H1 (cell line): ENCODE measurements at regions not wholly inside any gene's neighbourhood (a gene's known extent, or its start where the extent isn't known, plus 50 kb on each side); places are given as distances from the start of the nearest gene placed in this dataset.
A peak's percentile ranks its signal among the peaks of the same experiment; 100 is the strongest.

Source experiments
- CTCF ChIA-PET: fragments of 300-600 bp; sonication (Branson Sonifier 250); formaldehyde crosslinking; loops from one replicate; lab custom pipeline; 2021; ENCODE audit not compliant: partially characterized antibody; lab: Charles Lee
- POLR2A ChIA-PET: fragments of 300-600 bp; sonication (Branson Sonifier 250); formaldehyde crosslinking; loops from one replicate; lab custom pipeline; 2021; ENCODE audit warnings: inconsistent platforms; ENCODE audit not compliant: partially characterized antibody; lab: Charles Lee
- DNase-seq, 2 experiments: peaks; one replicate each; pipeline versions ENCODE4 v3.0.0 to v3.0.0-alpha.2; 2010 to 2022; ENCODE audit warnings: low spot score in 2 of 2, low read depth in 1 of 2, mixed read lengths in 1 of 2
- FAIRE-seq: peaks from 2 replicates; lab custom pipeline; 2011; peaks lifted over from hg19 to GRCh38; lab: Jason Lieb, UNC
- H2AFZ ChIP-seq: 2 replicates; pipeline ENCODE4 v1.8.1; 2012; ENCODE audit warnings: low read length, inconsistent platforms
- H2AK5ac ChIP-seq: 2 replicates; pipeline ENCODE4 v1.6.1; 2013; ENCODE audit warnings: low read depth, low read length
- H2BK120ac ChIP-seq: replicated peaks from 2 replicates; pipeline ENCODE3; 2013; ENCODE audit warnings: low read depth, low read length, inconsistent platforms
- H2BK12ac ChIP-seq: 2 replicates; pipeline ENCODE4 v1.6.1; 2013; ENCODE audit warnings: low read depth, low read length
- H2BK15ac ChIP-seq: 2 replicates; pipeline ENCODE4 v1.6.1; 2013; ENCODE audit warnings: low read length
- H2BK20ac ChIP-seq: 2 replicates; pipeline ENCODE4 v1.6.1; 2013; ENCODE audit warnings: low read length
- H2BK5ac ChIP-seq: 2 replicates; pipeline ENCODE4 v1.6.1; 2013; ENCODE audit warnings: low read depth, low read length
- H3K14ac ChIP-seq: 2 replicates; pipeline ENCODE4 v1.6.1; 2013; ENCODE audit warnings: inconsistent platforms; ENCODE audit not compliant: insufficient read length
- H3K18ac ChIP-seq: 2 replicates; pipeline ENCODE4 v1.6.1; 2013; ENCODE audit warnings: low read length; ENCODE audit errors: extremely low read depth
- H3K23ac ChIP-seq: 2 replicates; pipeline ENCODE4 v1.6.1; 2013; ENCODE audit warnings: inconsistent platforms; ENCODE audit not compliant: insufficient read length
- H3K23me2 ChIP-seq: 2 replicates; pipeline ENCODE4 v1.6.1; 2013; ENCODE audit warnings: low read depth, low read length
- H3K27ac ChIP-seq: 2 replicates; pipeline ENCODE4 v1.6.1; 2011; ENCODE audit warnings: low read depth, low read length, inconsistent platforms
- H3K27me3 ChIP-seq, 4 experiments: replicated peaks in 1 of 4; 1 replicate in 1 of 4; 2 replicates in 3 of 4; pipeline versions ENCODE4 v1.6.1 to v1.8.1; 2011 to 2013; ENCODE audit warnings: low read length in 3 of 4, mild to moderate bottlenecking in 3 of 4, inconsistent platforms in 2 of 4, mixed read lengths in 2 of 4, moderate library complexity in 1 of 4; ENCODE audit not compliant: control insufficient read depth in 3 of 4, insufficient read depth in 3 of 4; ENCODE audit errors: extremely low read depth in 1 of 4
- H3K36me3 ChIP-seq, 4 experiments: 2 replicates each; pipeline versions ENCODE4 v1.6.1 to v1.8.1; 2011 to 2013; ENCODE audit warnings: mild to moderate bottlenecking in 4 of 4, low read length in 3 of 4, moderate library complexity in 2 of 4, control low read depth in 1 of 4, inconsistent platforms in 1 of 4; ENCODE audit not compliant: insufficient read depth in 4 of 4, control insufficient read depth in 2 of 4
- H3K4ac ChIP-seq: replicated peaks from 2 replicates; pipeline ENCODE3; 2013; ENCODE audit warnings: low read length, low read depth, mixed read lengths, inconsistent platforms; ENCODE audit not compliant: insufficient read length
- H3K4me1 ChIP-seq, 4 experiments: replicated peaks in 1 of 4; 1 replicate in 1 of 4; 2 replicates in 3 of 4; pipeline versions ENCODE4 v1.6.1 to v1.8.1; 2011 to 2013; ENCODE audit warnings: low read length in 3 of 4, inconsistent platforms in 2 of 4, mixed read lengths in 1 of 4; ENCODE audit not compliant: insufficient read depth in 4 of 4, control insufficient read depth in 3 of 4
- H3K4me2 ChIP-seq, 2 experiments: 2 replicates each; pipeline versions ENCODE4 v1.6.1 to v1.8.1; 2011 to 2013; ENCODE audit warnings: low read depth in 2 of 2, low read length in 2 of 2, control low read depth in 1 of 2, inconsistent platforms in 1 of 2, mild to moderate bottlenecking in 1 of 2; ENCODE audit not compliant: insufficient read depth in 1 of 2
- H3K4me3 ChIP-seq, 4 experiments: fragments of 200-600, 300-600 bp in 1 of 4; sonication (generic), shearing (Covaris generic), sonication (Bioruptor Twin) in 1 of 4; 2 replicates each; pipeline versions ENCODE4 v1.5.1 to v1.8.1; 2011 to 2016; ENCODE audit warnings: low read length in 4 of 4, low read depth in 3 of 4, control low read depth in 2 of 4, inconsistent platforms in 2 of 4, mild to moderate bottlenecking in 2 of 4, mixed read lengths in 1 of 4, moderate library complexity in 1 of 4; ENCODE audit not compliant: insufficient read depth in 2 of 4; ENCODE audit errors: extremely low read depth in 1 of 4
- H3K56ac ChIP-seq: replicated peaks from 2 replicates; pipeline ENCODE3; 2013; ENCODE audit warnings: low read depth, mild to moderate bottlenecking, mixed read lengths, low read length, inconsistent platforms; ENCODE audit not compliant: insufficient read length
- H3K79me1 ChIP-seq: 2 replicates; pipeline ENCODE4 v1.6.1; 2013; ENCODE audit warnings: low read depth, low read length, control low read depth
- H3K79me2 ChIP-seq, 2 experiments: 2 replicates each; pipeline versions ENCODE4 v1.6.1 to v1.8.1; 2012 to 2013; ENCODE audit warnings: low read length in 2 of 2, mild to moderate bottlenecking in 2 of 2, inconsistent platforms in 1 of 2; ENCODE audit not compliant: insufficient read depth in 2 of 2, control insufficient read depth in 1 of 2
- H3K9ac ChIP-seq, 4 experiments: replicated peaks in 1 of 4; 1 replicate in 1 of 4; 2 replicates in 3 of 4; pipeline versions ENCODE4 v1.6.1 to v1.8.1; 2011 to 2013; ENCODE audit warnings: low read depth in 3 of 4, low read length in 3 of 4, control low read depth in 2 of 4, mild to moderate bottlenecking in 2 of 4, moderate library complexity in 2 of 4, inconsistent platforms in 1 of 4; ENCODE audit errors: extremely low read depth in 1 of 4
- H3K9me3 ChIP-seq, 2 experiments: 2 replicates each; pipeline versions ENCODE4 v1.6.1 to v1.8.1; 2012 to 2013; ENCODE audit warnings: mild to moderate bottlenecking in 2 of 2, moderate library complexity in 2 of 2, control low read depth in 1 of 2, inconsistent platforms in 1 of 2, low read depth in 1 of 2, low read length in 1 of 2, mixed read lengths in 1 of 2; ENCODE audit not compliant: insufficient read depth in 2 of 2
- H4K20me1 ChIP-seq, 2 experiments: replicated peaks in 1 of 2; 2 replicates each; pipeline versions ENCODE3 to v1.8.1; 2011 to 2013; ENCODE audit warnings: inconsistent platforms in 2 of 2, low read length in 2 of 2, mild to moderate bottlenecking in 1 of 2; ENCODE audit not compliant: insufficient read depth in 2 of 2, control insufficient read depth in 1 of 2
- H4K5ac ChIP-seq: 2 replicates; pipeline ENCODE4 v1.6.1; 2013; ENCODE audit warnings: low read length, low read depth, mixed read lengths, inconsistent platforms; ENCODE audit not compliant: insufficient read length
- H4K8ac ChIP-seq: 2 replicates; pipeline ENCODE4 v1.8.0; 2013; ENCODE audit warnings: mild to moderate bottlenecking, moderate library complexity, low read length, inconsistent platforms; ENCODE audit not compliant: insufficient read depth; ENCODE audit errors: extremely low read depth
- H4K91ac ChIP-seq: replicated peaks from 2 replicates; pipeline ENCODE3; 2013; ENCODE audit warnings: low read length, mixed read lengths, inconsistent platforms; ENCODE audit not compliant: insufficient read length
- ATF2 ChIP-seq: IDR thresholded peaks from 2 replicates; pipeline ENCODE4 v1.6.1; 2012; ENCODE audit warnings: low read length, inconsistent platforms
- BACH1 ChIP-seq: IDR thresholded peaks from 2 replicates; pipeline ENCODE4 v1.6.1; 2012; ENCODE audit warnings: low read length, improper control_type of control experiment
- HDAC6 ChIP-seq: IDR thresholded peaks from one replicate; pipeline ENCODE4 v1.7.1; 2012; ENCODE audit warnings: low read depth, mild to moderate bottlenecking, inconsistent platforms, low read length, moderate library complexity
- MAFK ChIP-seq: IDR thresholded peaks from 2 replicates; pipeline ENCODE4 v1.6.1; 2012; ENCODE audit warnings: low read depth, mild to moderate bottlenecking, improper control_type of control experiment, low read length
- NRF1 ChIP-seq: IDR thresholded peaks from 2 replicates; pipeline ENCODE4 v1.6.1; 2011; ENCODE audit warnings: mild to moderate bottlenecking, low read depth, low read length, improper control_type of control experiment
- PHF8 ChIP-seq: fragments of 200-600 bp; sonication (generic); conservative IDR thresholded peaks from 2 replicates; pipeline ENCODE4 v1.7.1; 2012; ENCODE audit warnings: low read depth, mild to moderate bottlenecking, inconsistent platforms, low read length, moderate library complexity
- SIRT6 ChIP-seq: IDR thresholded peaks from one replicate; pipeline ENCODE4 v1.7.1; 2012; ENCODE audit warnings: low read length, inconsistent platforms
- TAF1 ChIP-seq: IDR thresholded peaks from 2 replicates; pipeline ENCODE4 v1.6.1; 2011; ENCODE audit warnings: mild to moderate bottlenecking, low read depth, low read length
- TBP ChIP-seq: IDR thresholded peaks from 2 replicates; pipeline ENCODE4 v1.6.1; 2011; ENCODE audit warnings: low read depth, low read length, improper control_type of control experiment
- TCF12 ChIP-seq: IDR thresholded peaks from 2 replicates; pipeline ENCODE4 v1.6.1; 2011; ENCODE audit warnings: low read depth, mild to moderate bottlenecking, low read length
- TEAD4 ChIP-seq: IDR thresholded peaks from 2 replicates; pipeline ENCODE4 v1.6.1; 2012; ENCODE audit warnings: low read depth, low read length, inconsistent platforms, mixed read lengths
- ZNF274 ChIP-seq: IDR thresholded peaks from 2 replicates; pipeline ENCODE4 v1.7.0; 2012; ENCODE audit warnings: low read length, borderline replicate concordance; ENCODE audit errors: extremely low read depth
- WGBS, 2 experiments: shearing (Covaris generic) in 1 of 2; methylation state at CpG; one replicate each; pipeline versions ENCODE4 v1.1.6 to v1.1.7; 2013 to 2015; ENCODE audit warnings: low lambda C conversion rate in 2 of 2, mixed read lengths in 2 of 2, inconsistent platforms in 1 of 2, low coverage in 1 of 2, missing lambda C conversion rate in 1 of 2; ENCODE audit not compliant: insufficient replicate concordance in 2 of 2, insufficient coverage in 1 of 2, insufficient read length in 1 of 2; ENCODE audit errors: extremely low coverage in 1 of 2, missing lambda C conversion rate in 1 of 2; 5-methylcytosine and 5-hydroxymethylcytosine counted together

GRCh38 chr10:78124167-78124566 lies 90.5 kb downstream of the RPS24 start:
- Histone ChIP-seq H2BK12ac (no peak overlapping the region), H2BK15ac (no peak overlapping the region), H3K9me3 (0 out of 4 replicates have a peak, but pooled peaks cover 3% of the 10 kb centered on the region in 2 experiments), H4K91ac (no peak overlapping the region), H3K23ac (no peak overlapping the region), H3K27ac (no peak overlapping the region), H3K14ac (no peak overlapping the region), H3K23me2 (no peaks in the 10 kb centered on the region; the same call in 1 of the 2 replicates), H4K20me1 (no peaks in the 10 kb centered on the region), H3K4me3 (no peak overlapping the region), H2BK120ac (no peak overlapping the region), H3K56ac (no peak overlapping the region), H3K4me2 (no peak overlapping the region), H2BK5ac (no peak overlapping the region), H2AK5ac (no peak overlapping the region), H3K79me2 (no peaks in the 10 kb centered on the region), H2AFZ (no peak overlapping the region), H3K36me3 (no peaks in the 10 kb centered on the region), H3K4me1 (no peaks in the 10 kb centered on the region), H3K18ac (no peak overlapping the region), H3K27me3 (no peaks in the 10 kb centered on the region), H3K79me1 (no peaks in the 10 kb centered on the region), H3K4ac (no peak overlapping the region), H2BK20ac (no peak overlapping the region), H4K5ac (no peak overlapping the region), H3K9ac (no peak overlapping the region), H4K8ac (no peak overlapping the region)
- ChIA-PET POLR2A (interaction anchor here (0.7 kb wide), 1 partner anchor 18 kb away, joined by 3 read pairs; no protein-coding TSS in a partner anchor), CTCF (interaction anchor here (1.3 kb wide), 1 partner anchor 18 kb away, joined by 3 read pairs; no protein-coding TSS in a partner anchor)
- TF ChIP-seq MAFK (peak; percentile 100), HDAC6 (no peak), TEAD4 (no peak), ATF2 (no peak), TCF12 (no peak), PHF8 (no peak), BACH1 (peak; percentile 89), SIRT6 (no peak), TBP (no peak), TAF1 (no peak), NRF1 (no peak), ZNF274 (no peak)
- DNase-seq: no peak
- FAIRE-seq: no peak
- WGBS, 2 experiments: 96% methylated on average over 1 of the region's 1 CpG; no CpG with 5 or more reads in 1 of the 2 experiments
